Fibroblast of pulmonary artery (primary cell): ENCODE measurements at regions not wholly inside any gene's neighbourhood (a gene's known extent, or its start where the extent isn't known, plus 50 kb on each side); places are given as distances from the start of the nearest gene placed in this dataset.
A peak's percentile ranks its signal among the peaks of the same experiment; 100 is the strongest.

ENCODE experiments used
- DNase-seq: peaks from one replicate; pipeline ENCODE4 v3.0.0-alpha.2; 2010; ENCODE audit warnings: low read depth
- H3K4me3 ChIP-seq: replicated peaks from 2 replicates; pipeline ENCODE4 v1.5.1; 2011; ENCODE audit warnings: low read depth, mild to moderate bottlenecking, control low read depth, low read length, moderate library complexity
- CTCF ChIP-seq: IDR thresholded peaks from 2 replicates; pipeline ENCODE4 v1.5.1; 2011; ENCODE audit warnings: mild to moderate bottlenecking, control low read depth, low read length, inconsistent platforms; ENCODE audit errors: missing control alignments

- no peak overlapping the region for H3K4me3 ChIP-seq
- TF ChIP-seq CTCF = no peak
- DNase-seq = peak; percentile 1
These were observed 145.2 kb upstream of the WSCD2 start for GRCh38 chr12:107983756-107984472.

GRCh38 chr12:107984973-107985372 is 144.1 kb upstream of the WSCD2 start:
- H3K4me3 ChIP-seq = no peak overlapping the region
- no peak for TF ChIP-seq CTCF
- no peak for DNase-seq

- H3K4me3 ChIP-seq = no peak overlapping the region
- TF ChIP-seq CTCF = no peak
- no peak for DNase-seq
These were observed 142.9 kb upstream of the WSCD2 start for GRCh38 chr12:107986183-107986582.

GRCh38 chr12:107990325-107990724 is 138.8 kb upstream of the WSCD2 start:
- TF ChIP-seq CTCF = peak; percentile 27
- DNase-seq = peak; percentile 16
- no peak overlapping the region for H3K4me3 ChIP-seq

GRCh38 chr12:107992029-107992428 is 137.1 kb upstream of the WSCD2 start:
- no peak for DNase-seq
- no peak for TF ChIP-seq CTCF
- no peak overlapping the region for H3K4me3 ChIP-seq

- TF ChIP-seq CTCF = peak; percentile 45
- H3K4me3 ChIP-seq = no peak overlapping the region
- DNase-seq = peak; percentile 38
These were observed 136.1 kb upstream of the WSCD2 start for GRCh38 chr12:107992870-107993451.

GRCh38 chr12:107998863-107999262 is 130.2 kb upstream of the WSCD2 start:
- TF ChIP-seq CTCF = no peak
- H3K4me3 ChIP-seq = no peak overlapping the region
- no peak for DNase-seq
